Superior temporal gyrus (tissue), 1 donor: ENCODE measurements at regions not wholly inside any gene's neighbourhood (a gene's known extent, or its start where the extent isn't known, plus 50 kb on each side); places are given as distances from the start of the nearest gene placed in this dataset.
"Not testable (repeated sequence)": the region's sequence is repeated elsewhere in the genome, so short reads cannot be mapped to it uniquely, and the experiment has no call there.

ENCODE experiments used
- DNase-seq: peaks from one replicate; pipeline ENCODE4 v3.0.0-alpha.2; 2016; ENCODE audit errors: extremely low spot score

GRCh38 chr11:24240496-24241175 is 256.2 kb upstream of the LUZP2 start:
- DNase-seq = no peak

- DNase-seq = no peak
These were observed 250.1 kb upstream of the LUZP2 start for GRCh38 chr11:24246715-24247114.

DNA sequence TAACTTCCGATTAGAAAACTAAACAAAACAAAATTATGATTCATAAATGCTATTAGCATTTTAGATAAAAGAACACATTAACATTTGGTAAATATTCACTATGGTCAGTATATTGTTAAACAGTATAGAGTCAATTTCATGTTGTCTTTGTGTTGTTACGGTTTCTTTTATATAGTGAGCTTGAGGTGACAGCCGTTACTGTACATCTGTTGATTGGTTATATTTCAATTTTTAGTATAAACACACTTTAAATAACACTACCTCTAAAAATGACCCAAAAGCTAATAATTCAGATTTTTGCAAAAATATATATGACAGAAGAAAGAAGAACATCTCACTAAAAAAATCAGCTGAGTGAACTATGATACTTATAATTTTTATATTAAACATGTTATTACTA is 249.0 kb upstream of the LUZP2 start:
- DNase-seq = no peak

DNA sequence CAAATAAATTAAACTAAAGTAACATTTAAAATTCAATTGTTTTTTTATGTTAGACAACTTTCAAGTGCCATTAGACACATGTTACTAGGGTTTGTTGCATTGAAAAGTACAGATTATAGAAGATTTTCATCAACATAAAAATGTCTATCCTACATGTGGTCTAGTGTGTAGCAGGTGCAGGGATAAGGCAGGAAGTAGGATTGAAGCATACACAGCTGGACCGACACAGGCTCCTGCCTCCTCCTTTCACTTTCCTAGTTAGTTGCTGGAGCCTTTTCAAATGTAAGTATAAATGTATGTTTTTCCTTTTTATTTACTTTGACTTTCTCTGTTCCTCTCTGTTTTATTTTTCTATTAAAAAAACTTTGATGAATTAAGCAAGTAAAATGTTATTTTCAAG is 246.9 kb upstream of the LUZP2 start:
- no peak for DNase-seq

- DNase-seq = no peak
These were observed 243.6 kb upstream of the LUZP2 start for GRCh38 chr11:24253237-24253760.

DNA sequence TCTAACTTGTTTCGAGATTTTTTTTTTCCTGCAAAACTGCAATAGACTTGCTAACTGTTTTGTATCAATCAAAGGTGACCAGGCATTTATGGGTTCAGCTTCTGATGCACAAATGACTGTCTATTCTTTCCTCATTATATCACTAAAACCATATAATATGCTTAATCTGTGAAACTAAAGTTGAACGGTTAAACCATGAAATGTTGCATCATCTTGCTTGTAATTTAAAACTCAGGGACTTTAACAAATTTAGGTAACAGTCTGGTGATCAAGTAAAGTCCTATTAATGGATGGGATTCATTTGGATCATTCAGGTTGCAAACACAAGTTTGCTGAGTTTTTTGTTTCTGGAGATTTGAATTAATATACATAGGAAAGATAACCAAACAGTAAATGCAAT is 232.0 kb upstream of the LUZP2 start:
- DNase-seq = no peak

DNA sequence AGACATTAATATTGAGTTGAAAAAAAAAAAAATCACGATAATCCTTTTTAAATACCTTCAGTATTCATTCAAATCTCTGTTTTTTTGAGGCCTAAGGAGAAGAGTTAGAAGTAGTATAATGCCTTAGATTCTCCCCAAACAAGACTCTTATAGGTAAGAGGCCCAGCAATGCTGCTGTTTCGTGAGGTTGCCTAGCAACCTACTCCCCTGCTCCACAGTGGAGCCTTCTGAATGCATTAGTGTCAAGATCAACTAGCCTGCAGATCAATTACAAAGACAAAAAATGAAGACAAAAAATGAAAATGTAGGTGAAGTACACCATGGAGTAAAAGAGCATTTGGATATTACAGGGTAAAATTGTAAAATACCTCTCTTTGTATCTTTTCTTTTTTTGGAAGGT is 229.8 kb upstream of the LUZP2 start:
- DNase-seq = no peak

GRCh38 chr11:24271798-24272197 is 225.1 kb upstream of the LUZP2 start:
- no peak for DNase-seq

- not testable (repeated sequence) for DNase-seq
These were observed 222.6 kb upstream of the LUZP2 start for GRCh38 chr11:24274214-24274781.

DNA sequence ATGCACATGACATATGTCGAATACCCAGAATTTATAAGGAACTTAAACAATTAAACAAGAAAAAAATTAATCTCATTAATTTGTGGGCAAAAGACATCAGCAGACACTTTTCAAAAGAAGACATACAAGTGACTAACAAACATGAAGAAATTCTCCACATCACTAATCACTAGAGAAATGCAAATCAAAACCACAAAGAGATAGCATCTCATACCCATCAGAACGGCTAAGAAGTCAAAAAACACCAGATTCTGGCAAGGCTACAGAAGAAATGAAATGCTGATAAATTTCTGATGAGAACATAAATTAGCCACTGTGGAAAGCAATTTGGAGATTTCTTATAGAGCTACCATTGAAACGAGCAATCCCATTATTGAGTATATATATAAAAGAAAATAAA is 210.6 kb upstream of the LUZP2 start:
- no peak for DNase-seq

DNA sequence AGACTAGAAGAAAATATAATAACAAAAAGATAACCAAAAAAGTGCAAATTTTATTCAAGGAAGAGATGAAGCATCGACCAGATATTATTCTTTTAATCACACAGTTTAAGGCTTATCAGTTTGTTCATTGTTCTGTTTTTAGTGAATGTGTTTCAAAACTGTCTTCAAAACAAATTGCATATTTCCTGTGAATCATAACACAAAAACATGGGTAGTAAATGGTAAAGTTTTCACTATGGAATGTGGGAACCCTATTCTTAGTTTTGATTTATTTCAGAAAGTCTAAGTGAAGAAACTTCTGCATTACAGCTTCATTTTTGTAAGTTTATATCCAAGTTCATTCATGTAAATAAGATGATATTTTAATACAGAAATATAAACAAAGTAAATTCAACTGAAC is 207.6 kb upstream of the LUZP2 start:
- DNase-seq = no peak

DNA sequence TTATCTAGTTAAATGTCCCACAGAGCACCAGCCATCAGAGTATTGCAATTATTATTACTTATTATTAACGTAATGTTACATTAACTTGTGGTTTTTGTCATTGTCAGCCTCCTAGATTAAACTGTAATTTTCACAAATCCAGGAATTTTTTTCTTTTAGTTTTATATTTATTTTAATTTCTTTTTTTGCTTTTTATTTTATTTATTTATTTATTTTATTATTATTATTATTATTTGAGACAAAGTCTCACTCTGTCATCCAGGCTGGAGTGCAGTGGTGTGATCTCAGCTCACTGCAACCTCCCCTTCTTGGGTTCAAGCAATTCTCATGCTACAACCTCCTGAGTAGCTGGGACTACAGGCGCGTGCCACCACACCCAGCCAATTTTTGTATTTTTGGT is 202.9 kb upstream of the LUZP2 start:
- DNase-seq = no peak

GRCh38 chr11:24295360-24295759 is 201.5 kb upstream of the LUZP2 start:
- DNase-seq = no peak

- DNase-seq = no peak
These were observed 199.4 kb upstream of the LUZP2 start for GRCh38 chr11:24297461-24297860.

DNA sequence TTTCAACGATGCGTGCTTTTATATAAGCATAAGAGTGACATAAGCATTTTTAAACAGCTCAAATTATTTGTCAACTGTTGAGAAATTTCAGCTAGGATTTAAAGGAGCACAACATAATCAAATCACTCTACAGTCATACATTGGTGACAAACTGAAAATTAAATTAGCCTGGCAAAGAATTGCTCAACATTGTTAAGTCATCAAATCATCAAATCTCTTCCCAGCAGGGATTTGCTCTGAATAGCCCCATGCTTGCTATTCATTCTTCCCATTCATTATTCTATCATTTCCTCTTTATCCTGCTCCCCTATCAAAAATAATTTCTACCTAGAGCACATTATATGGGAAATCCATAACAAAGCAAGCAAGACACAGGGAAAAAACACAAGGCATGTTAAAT is 198.7 kb upstream of the LUZP2 start:
- no peak for DNase-seq

- no peak for DNase-seq
These were observed 184.9 kb upstream of the LUZP2 start for GRCh38 chr11:24311974-24312373.

- DNase-seq = no peak
These were observed 184.2 kb upstream of the LUZP2 start for GRCh38 chr11:24312464-24313238.

DNA sequence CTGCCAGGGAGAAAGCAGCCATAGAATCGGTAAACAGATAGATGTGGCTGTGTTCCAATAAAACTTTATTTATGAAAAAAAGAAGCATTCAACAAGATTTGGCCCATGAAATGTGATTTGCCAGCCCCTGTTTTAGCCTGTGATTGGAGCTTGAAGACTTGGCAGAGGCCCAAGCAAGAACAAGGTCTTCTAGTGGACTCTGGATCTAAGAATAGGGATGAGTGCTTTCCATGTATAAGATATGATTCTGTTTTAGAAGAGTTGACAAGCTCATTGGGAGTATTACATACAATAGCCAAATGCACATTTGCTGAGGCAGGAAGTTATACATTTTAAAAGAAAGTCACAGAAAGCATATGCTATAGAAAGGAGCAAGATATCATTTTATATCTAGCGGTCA is 175.6 kb upstream of the LUZP2 start:
- no peak for DNase-seq

DNA sequence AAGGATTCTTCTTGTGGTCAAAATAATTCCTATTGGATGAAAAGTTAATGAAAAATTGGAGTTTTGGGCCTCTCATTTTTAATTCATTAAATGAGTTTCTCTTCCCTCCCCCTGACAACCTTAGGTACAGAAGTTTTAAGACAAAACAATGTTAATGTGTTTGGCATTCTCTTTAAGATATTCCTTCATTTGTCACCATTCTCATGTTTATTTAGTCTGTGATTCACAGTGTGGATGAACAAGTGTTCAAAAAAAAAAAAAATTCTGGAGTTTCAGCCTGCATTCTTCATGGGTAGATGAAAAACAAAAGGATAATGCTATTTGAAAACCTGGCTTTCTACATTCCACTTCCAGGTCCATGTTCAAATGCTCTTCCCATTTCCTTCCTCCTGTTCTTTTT is 172.6 kb upstream of the LUZP2 start:
- DNase-seq = no peak

DNA sequence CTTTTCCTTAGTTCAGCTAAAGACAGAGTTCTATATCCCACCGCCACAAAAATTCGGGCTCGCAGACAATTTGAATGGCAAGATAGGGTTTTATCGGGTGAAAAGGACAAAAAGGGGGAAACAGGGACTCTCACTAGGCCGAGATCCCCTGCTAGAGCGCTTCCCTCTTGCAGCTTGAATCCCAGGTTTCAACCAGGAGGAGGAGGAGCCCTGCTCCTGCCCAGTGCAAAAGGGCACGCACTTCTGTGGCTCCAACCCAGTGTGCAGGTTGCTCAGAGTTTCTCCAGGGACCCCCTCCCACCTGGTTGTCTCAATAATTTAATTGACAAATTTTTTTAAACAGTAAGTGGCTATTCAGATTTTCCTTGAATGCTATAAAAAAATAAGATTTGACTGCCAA is 152.6 kb upstream of the LUZP2 start:
- no peak for DNase-seq

DNA sequence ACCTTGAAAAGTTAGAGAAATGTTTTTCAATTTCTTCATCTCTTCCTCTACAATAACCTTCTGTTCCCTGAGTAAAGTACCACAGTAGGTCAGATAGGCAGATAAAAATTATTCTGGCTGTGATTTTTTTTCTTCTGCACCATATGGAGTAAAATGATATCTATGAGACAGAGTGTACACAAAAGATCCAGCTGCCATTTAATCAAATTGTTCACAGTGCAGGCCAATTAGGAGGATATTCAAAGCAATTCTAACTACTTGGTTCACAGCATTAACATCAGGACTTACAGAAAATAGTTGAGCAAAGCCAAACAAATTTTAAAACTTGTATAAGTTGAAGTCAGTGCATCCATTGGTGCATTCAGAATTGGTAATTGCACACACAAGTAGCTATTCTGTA is 147.9 kb upstream of the LUZP2 start:
- no peak for DNase-seq

- no peak for DNase-seq
These were observed 145.7 kb upstream of the LUZP2 start for GRCh38 chr11:24351179-24351578.

DNA sequence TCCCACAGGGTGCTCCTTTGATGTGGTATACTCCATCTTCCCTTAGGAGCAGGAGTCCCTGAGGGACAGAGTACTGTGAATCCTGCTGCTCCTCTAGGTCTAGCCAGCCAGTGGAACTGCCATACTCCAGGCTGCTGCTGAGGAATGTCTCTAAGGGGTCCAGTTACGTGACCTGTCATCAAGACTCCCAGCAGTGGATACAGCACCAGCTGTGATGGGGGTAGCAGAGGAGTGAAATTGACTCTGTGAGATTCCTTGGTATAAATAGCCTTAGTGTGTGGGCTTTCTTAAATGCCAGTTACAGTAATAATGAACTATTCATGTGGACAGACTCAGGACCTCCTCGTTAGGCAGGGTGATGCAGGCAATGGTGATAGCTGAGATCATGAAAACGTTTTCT is 140.4 kb upstream of the LUZP2 start:
- no peak for DNase-seq
